ENCODE measurements at regions not wholly inside any gene's neighbourhood (a gene's known extent, or its start where the extent isn't known, plus 50 kb on each side); places are given as distances from the start of the nearest gene placed in this dataset.

DNA sequence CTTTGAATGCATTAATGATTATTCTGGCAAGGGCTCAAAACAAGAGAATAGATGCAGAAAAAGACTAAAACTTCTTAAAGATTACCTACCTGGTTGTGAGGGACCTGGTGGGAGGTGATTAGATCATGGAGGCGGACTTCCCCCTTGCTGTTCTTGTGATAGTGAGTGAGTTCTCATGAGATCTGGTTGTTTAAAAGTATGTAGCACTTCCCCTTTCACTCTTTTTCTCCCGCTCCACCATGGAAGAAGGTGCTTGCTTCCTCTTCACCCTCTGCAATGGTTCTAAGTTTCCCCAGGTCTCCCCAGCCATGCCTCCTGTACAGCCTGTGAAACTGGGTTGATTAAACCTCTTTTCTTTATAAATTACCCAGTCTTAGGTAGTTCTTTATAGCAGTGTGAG is 226.6 kb downstream of the ARHGAP12 start:
- CTCF ChIA-PET = no interaction called here
- no peak for TF ChIP-seq FOXK2 (IDR thresholded peaks at IDR 0.05)
- TF ChIP-seq ZNF384 (IDR thresholded peaks at IDR 0.05) = no peak
- TF ChIP-seq FOXM1 (IDR thresholded peaks at IDR 0.05; ENCODE audit: borderline replicate concordance) = no peak
- no peak for TF ChIP-seq BHLHE40 (IDR thresholded peaks at IDR 0.05; ENCODE audit: borderline replicate concordance)
- TF ChIP-seq ARNT (IDR thresholded peaks at IDR 0.05) = no peak
- TF ChIP-seq SP1 (IDR thresholded peaks at IDR 0.05) = no peak
- no peak for TF ChIP-seq NFRKB (IDR thresholded peaks at IDR 0.05)
- no peak for TF ChIP-seq ELF4 (IDR thresholded peaks at IDR 0.05)
- TF ChIP-seq CTBP1 (IDR thresholded peaks at IDR 0.05; ENCODE audit: borderline replicate concordance) = no peak
- no peak for TF ChIP-seq FOXA1 (IDR thresholded peaks at IDR 0.05)

DNA sequence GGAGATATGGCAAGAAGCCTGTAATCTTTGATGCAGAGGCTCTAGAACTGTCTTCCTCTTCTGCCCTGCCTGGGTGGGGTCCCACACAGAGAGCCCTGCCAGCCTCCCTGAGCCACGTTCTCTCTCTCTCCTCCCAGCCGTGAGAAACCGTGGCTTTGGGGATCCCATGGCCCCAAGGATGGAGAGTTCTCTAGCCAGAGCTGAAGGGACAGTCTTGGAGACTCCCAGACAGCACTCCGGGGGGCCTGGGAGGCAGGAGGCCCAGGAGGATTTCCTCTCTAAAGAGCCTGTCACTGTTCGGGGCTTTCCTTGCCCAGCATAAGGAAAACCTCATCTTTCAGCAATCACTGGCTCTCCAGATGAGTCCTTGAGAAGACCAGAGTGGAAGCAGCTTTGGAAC is 227.1 kb downstream of the ARHGAP12 start:
- TF ChIP-seq ELF4 (IDR thresholded peaks at IDR 0.05) = no peak
- no peak for TF ChIP-seq L3MBTL2 (conservative IDR thresholded peaks at IDR 0.05)
- no peak for TF ChIP-seq SP1 (IDR thresholded peaks at IDR 0.05)
- TF ChIP-seq TARDBP (IDR thresholded peaks at IDR 0.05) = no peak
- TF ChIP-seq HDGF (IDR thresholded peaks at IDR 0.05; ENCODE audit: borderline replicate concordance) = no peak
- no peak for TF ChIP-seq ZNF384 (IDR thresholded peaks at IDR 0.05)
- no peak for TF ChIP-seq NFRKB (IDR thresholded peaks at IDR 0.05)
- no peak for TF ChIP-seq CTBP1 (IDR thresholded peaks at IDR 0.05; ENCODE audit: borderline replicate concordance)
- no peak for TF ChIP-seq SUZ12 (IDR thresholded peaks at IDR 0.05)
- TF ChIP-seq, protein P1, sequence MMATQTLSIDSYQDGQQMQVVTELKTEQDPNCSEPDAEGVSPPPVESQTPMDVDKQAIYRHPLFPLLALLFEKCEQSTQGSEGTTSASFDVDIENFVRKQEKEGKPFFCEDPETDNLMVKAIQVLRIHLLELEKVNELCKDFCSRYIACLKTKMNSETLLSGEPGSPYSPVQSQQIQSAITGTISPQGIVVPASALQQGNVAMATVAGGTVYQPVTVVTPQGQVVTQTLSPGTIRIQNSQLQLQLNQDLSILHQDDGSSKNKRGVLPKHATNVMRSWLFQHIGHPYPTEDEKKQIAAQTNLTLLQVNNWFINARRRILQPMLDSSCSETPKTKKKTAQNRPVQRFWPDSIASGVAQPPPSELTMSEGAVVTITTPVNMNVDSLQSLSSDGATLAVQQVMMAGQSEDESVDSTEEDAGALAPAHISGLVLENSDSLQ (IDR thresholded peaks at IDR 0.05) = no peak
- no peak for TF ChIP-seq FOXK2 (IDR thresholded peaks at IDR 0.05)
- POLR2A ChIA-PET = no interaction called here
- no peak for DNase-seq (ENCODE audit: extremely low spot score)
- CTCF ChIA-PET = no interaction called here

More for the DNA sequence above, 226.6 kb downstream of the ARHGAP12 start:
- DNase-seq (ENCODE audit: extremely low spot score) = no peak
- POLR2A ChIA-PET = no interaction called here

DNA sequence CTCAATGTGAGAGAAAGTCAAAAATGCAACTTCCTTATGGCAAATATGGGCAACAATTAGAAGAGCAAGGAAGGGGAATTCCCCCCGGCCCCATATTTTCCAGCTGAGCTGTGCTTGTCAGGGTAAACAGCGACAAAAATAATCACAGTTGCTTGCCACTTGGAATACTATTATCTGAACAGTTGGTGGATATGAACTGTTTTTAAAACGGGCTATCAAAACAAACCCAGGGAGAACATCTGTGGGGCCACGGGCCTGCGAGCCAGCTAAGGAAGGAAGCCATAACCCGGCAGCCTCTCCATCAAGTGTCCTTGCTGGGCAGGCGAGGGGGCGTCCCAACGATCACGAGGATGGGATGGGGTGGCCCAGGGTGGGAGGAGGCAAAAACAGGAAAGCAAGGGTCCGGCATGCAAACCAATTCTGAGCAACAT is 228.4 kb downstream of the ARHGAP12 start:
- ChIA-PET CTCF (no interaction called here), POLR2A (no interaction called here)
- no peak for TF ChIP-seq L3MBTL2 (conservative IDR thresholded peaks at IDR 0.05)
- no peak for TF ChIP-seq ELF4 (IDR thresholded peaks at IDR 0.05)
- TF ChIP-seq NFRKB (IDR thresholded peaks at IDR 0.05) = no peak
- no peak for TF ChIP-seq FOXA1 (IDR thresholded peaks at IDR 0.05)
- no peak for TF ChIP-seq FOXM1 (IDR thresholded peaks at IDR 0.05; ENCODE audit: borderline replicate concordance)
- TF ChIP-seq HDGF (IDR thresholded peaks at IDR 0.05; ENCODE audit: borderline replicate concordance) = no peak
- TF ChIP-seq BHLHE40 (IDR thresholded peaks at IDR 0.05; ENCODE audit: borderline replicate concordance) = no peak
- no peak for TF ChIP-seq ARNT (IDR thresholded peaks at IDR 0.05)
- TF ChIP-seq FOXK2 (IDR thresholded peaks at IDR 0.05) = no peak
- no peak for TF ChIP-seq TARDBP (IDR thresholded peaks at IDR 0.05)
- TF ChIP-seq SP1 (IDR thresholded peaks at IDR 0.05) = no peak
- TF ChIP-seq ZNF384 (IDR thresholded peaks at IDR 0.05) = no peak
- TF ChIP-seq SUZ12 (IDR thresholded peaks at IDR 0.05) = no peak
- no peak for DNase-seq (ENCODE audit: extremely low spot score)

DNA sequence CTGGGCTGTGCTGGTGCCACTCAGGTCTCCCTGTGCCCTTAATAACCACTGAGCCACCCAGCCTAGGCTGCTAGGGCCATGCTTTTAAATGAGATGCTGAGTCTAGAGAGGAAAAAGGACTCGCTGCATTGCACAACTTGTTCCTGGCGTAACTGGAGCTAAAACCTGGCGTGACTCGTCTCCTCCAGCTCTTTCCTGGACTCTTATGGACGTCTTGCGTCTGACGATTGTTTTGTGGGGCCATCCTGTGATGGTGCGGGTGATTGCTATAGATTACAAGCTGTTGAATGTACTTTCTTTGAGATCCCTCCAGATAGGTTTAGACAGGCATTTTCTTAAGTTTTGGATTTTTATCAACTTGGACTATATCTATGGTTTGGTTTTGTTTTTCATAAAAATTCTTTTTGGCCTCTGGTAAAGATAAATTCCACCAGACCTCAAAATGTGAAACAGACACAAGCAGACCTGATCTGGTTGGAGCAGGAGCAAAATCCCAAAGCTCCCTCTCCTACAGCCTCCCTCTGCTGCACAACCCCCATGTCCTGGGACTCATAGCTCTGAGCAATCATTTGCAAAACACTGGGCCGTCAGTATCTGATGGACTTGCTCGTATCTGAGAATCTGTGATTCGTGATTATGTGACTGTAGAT is 230.3 kb downstream of the ARHGAP12 start:
- POLR2A ChIA-PET = no interaction called here
- DNase-seq (ENCODE audit: extremely low spot score) = no peak
- CTCF ChIA-PET = no interaction called here
- TF ChIP-seq SUZ12 (IDR thresholded peaks at IDR 0.05) = no peak
- TF ChIP-seq ZNF384 (IDR thresholded peaks at IDR 0.05) = no peak
- TF ChIP-seq SP1 (IDR thresholded peaks at IDR 0.05) = no peak
- TF ChIP-seq FOXM1 (IDR thresholded peaks at IDR 0.05; ENCODE audit: borderline replicate concordance) = no peak
- TF ChIP-seq L3MBTL2 (conservative IDR thresholded peaks at IDR 0.05) = no peak
- no peak for TF ChIP-seq TARDBP (IDR thresholded peaks at IDR 0.05)
- TF ChIP-seq CTBP1 (IDR thresholded peaks at IDR 0.05; ENCODE audit: borderline replicate concordance) = no peak
- TF ChIP-seq FOXK2 (IDR thresholded peaks at IDR 0.05) = no peak
- TF ChIP-seq BHLHE40 (IDR thresholded peaks at IDR 0.05; ENCODE audit: borderline replicate concordance) = no peak

DNA sequence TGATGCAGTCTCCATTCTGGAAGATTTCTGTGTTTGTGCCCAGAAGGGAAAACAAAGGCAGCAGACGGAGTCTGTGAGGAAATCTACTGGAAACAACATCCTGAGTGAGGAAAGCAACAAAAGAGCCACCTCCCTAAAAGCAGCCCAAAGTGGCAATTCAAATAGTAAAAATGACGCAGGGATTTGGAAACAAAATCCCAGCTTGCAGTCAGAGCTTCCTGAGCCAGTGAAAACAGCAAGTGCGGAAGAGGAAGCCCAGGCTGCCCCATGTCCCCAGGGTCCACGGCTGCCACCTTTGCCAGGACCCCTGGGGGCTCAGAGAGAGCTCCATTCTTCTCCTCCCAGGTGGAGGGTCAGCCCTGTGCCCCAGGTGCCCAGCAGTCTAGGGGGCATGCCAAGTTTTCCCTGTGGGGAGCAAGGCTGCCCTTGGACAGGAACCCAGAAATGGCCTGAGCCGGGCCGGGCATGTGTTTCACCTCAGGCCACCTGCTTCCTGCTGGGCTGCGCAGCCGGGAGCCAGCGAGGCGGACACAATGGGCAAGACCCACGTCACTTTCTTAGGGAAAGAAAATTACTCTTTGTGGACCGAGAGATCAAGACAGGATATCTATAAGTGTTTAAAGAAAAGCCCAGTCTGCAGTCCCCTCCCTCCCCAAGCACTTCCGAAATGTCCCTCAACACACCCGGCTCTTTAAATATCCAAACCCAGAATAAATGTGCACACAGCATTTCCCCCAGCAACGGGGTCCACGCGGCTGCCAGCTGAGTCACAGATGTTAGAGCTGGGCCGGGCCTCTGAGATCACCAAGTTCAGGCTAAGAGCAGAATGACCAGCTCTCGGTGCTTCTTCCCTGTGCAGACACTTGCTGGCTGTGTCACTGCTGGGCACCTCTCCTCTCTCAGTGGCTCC is 231.1 kb downstream of the ARHGAP12 start:
- TF ChIP-seq FOXK2 (IDR thresholded peaks at IDR 0.05) (no peak), NFRKB (IDR thresholded peaks at IDR 0.05) (no peak), LEF1 (IDR thresholded peaks at IDR 0.05; ENCODE audit: borderline replicate concordance) (no peak), ELF4 (IDR thresholded peaks at IDR 0.05) (no peak), TARDBP (IDR thresholded peaks at IDR 0.05) (no peak), FOXM1 (IDR thresholded peaks at IDR 0.05; ENCODE audit: borderline replicate concordance) (no peak), SP1 (IDR thresholded peaks at IDR 0.05) (no peak)
- TF ChIP-seq, protein P1 (IDR thresholded peaks at IDR 0.05) = no peak
- ChIA-PET POLR2A (no interaction called here), CTCF (no interaction called here)
- DNase-seq (ENCODE audit: extremely low spot score) = no peak

DNA sequence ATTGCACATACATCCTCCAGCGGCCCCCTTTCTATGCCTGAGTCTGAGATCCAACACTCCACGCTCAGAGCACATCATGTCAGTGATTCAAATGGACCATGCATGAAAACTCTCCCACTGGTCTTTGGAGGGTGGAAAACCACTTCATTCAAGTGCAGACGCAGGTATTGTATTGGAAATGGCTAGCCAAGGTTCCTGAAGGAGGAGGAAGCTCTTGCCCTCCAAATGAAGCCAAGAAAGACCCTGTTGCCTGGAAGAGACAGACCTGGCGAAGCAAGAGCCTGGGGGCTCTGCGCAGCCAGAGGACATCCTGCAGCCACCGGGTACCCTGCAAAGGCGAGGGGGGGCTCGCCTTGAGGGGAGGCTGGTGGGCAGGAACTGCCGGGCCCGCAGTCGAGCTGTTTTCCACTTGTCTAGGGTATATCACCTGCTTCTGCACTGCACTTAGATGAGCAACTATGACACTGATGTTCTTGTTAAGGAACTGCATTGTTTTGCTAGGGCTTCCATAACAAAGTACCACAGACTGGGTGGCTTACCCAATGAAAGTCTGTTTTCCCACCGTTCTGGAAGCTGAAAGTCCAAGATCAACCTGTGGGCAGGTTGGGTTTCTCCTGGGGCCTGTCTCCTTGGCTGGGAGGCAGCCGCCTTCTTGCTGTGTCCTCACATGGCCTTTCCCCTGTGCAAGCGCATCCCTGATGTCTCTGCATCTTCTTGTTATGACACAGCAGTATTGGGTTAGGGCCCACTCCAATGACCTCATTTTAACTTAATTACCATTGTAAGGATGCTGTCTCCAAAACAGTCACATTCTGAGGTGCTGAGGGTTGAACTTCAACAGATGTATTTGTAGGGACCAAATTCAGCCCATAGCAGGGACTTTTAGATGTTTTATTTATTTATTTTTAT is 233.4 kb downstream of the ARHGAP12 start:
- POLR2A ChIA-PET = no interaction called here
- DNase-seq (ENCODE audit: extremely low spot score) = no peak
- TF ChIP-seq LEF1 (IDR thresholded peaks at IDR 0.05; ENCODE audit: borderline replicate concordance) = no peak
- TF ChIP-seq FOXA1 (IDR thresholded peaks at IDR 0.05) = no peak
- TF ChIP-seq SP1 (IDR thresholded peaks at IDR 0.05) = no peak
- TF ChIP-seq ARNT (IDR thresholded peaks at IDR 0.05) = no peak
- TF ChIP-seq NFRKB (IDR thresholded peaks at IDR 0.05) = no peak
- CTCF ChIA-PET = no interaction called here
